Neural cell (in vitro differentiated cells): ENCODE measurements at regions not wholly inside any gene's neighbourhood (a gene's known extent, or its start where the extent isn't known, plus 50 kb on each side); places are given as distances from the start of the nearest gene placed in this dataset.

Experiments used
- CTCF ChIP-seq: fragments of 450-650 bp; IDR thresholded peaks from 2 replicates; pipeline ENCODE4 v1.5.1; 2014; ENCODE audit warnings: antibody characterized with exemption, mild to moderate bottlenecking, moderate library complexity; ENCODE audit not compliant: poor library complexity, severe bottlenecking
- EP300 ChIP-seq: fragments of 450-650 bp; conservative IDR thresholded peaks from 2 replicates; pipeline ENCODE4 v1.6.1; 2014; ENCODE audit warnings: antibody characterized with exemption, mild to moderate bottlenecking, moderate library complexity; ENCODE audit not compliant: poor library complexity, severe bottlenecking
- EZH2 ChIP-seq: fragments of 200-600, 300-800 bp; shearing (Covaris generic), sonication (generic); IDR thresholded peaks from 2 replicates; pipeline ENCODE4 v1.6.1; 2014; ENCODE audit warnings: antibody characterized with exemption, low read length, borderline replicate concordance, mild to moderate bottlenecking; ENCODE audit not compliant: insufficient read depth, poor library complexity, severe bottlenecking
- RAD21 ChIP-seq: fragments of 450-650 bp; conservative IDR thresholded peaks from 2 replicates; pipeline ENCODE4 v1.6.1; 2014; ENCODE audit warnings: antibody characterized with exemption, mild to moderate bottlenecking, moderate library complexity
- REST ChIP-seq: IDR thresholded peaks from 2 replicates; pipeline ENCODE4 v1.6.1; 2012; ENCODE audit warnings: borderline replicate concordance

DNA sequence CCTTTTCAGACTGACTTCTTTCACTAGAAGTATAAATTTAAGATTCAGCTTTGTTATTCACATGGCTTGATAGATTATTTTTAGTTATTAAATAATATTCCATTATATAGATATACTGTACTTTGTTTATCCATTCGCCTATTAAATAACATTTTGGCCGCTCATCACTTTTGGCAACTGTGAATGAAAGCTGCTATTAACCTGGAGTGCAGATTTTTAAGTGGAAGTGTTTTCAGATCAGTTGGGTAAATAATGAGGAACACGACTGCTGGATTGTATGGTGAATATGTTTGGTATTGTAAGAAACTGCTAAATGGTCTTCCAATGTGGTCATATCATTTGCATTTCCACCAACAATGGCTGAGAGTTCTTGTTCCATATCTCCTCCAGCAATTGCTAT is 97.6 kb upstream of the ZNF804B start:
- TF ChIP-seq EP300: no peak
- TF ChIP-seq CTCF: no peak
- no peak for TF ChIP-seq EZH2
- TF ChIP-seq RAD21: no peak
- TF ChIP-seq REST: no peak
